CD4-positive, alpha-beta T cell (primary cell): ENCODE measurements at regions not wholly inside any gene's neighbourhood (a gene's known extent, or its start where the extent isn't known, plus 50 kb on each side); places are given as distances from the start of the nearest gene placed in this dataset.
"Not testable (repeated sequence)": the region's sequence is repeated elsewhere in the genome, so short reads cannot be mapped to it uniquely, and the experiment has no call there.

ENCODE experiments used
- ATAC-seq: fragments of 200-7000 bp; cut with Tn5 transposase; one replicate; pipeline ENCODE4 v1.10.0; 2022; ENCODE audit warnings: mild to moderate bottlenecking; ENCODE audit not compliant: poor library complexity
- CTCF ChIA-PET: fragments of 350-600 bp; sonication (Branson Sonifier 250); formaldehyde crosslinking; loops from one replicate; lab custom pipeline; 2021; ENCODE audit warnings: antibody characterized with exemption, inconsistent platforms; lab: Charles Lee
- POLR2A ChIA-PET: fragments of 350-600 bp; sonication (Branson Sonifier 250); formaldehyde crosslinking; loops from one replicate; lab custom pipeline; 2021; ENCODE audit warnings: antibody characterized with exemption, inconsistent platforms; lab: Charles Lee
- DNase-seq, 14 experiments: peaks; one replicate each; pipeline ENCODE4 v3.0.0-alpha.2; 2013 to 2020; ENCODE audit warnings: mixed read lengths in 2 of 14
- H3K27ac ChIP-seq, 2 donors: one replicate each; pipeline versions ENCODE4 v1.5.1 to v1.7.0; 2013; ENCODE audit warnings: low read length in 2 of 2, low read depth in 1 of 2, mild to moderate bottlenecking in 1 of 2
- H3K27me3 ChIP-seq, 2 experiments: 1 replicate in 1 of 2; 2 replicates in 1 of 2; pipeline versions ENCODE4 v1.6.1 to v1.7.0; 2013; ENCODE audit warnings: low read length in 2 of 2, control low read depth in 1 of 2, mild to moderate bottlenecking in 1 of 2, moderate library complexity in 1 of 2; ENCODE audit not compliant: insufficient read depth in 2 of 2, control insufficient read depth in 1 of 2
- H3K36me3 ChIP-seq: one replicate; pipeline ENCODE4 v1.6.1; 2013; ENCODE audit warnings: low read length, control low read depth; ENCODE audit not compliant: insufficient read depth
- H3K4me1 ChIP-seq: one replicate; pipeline ENCODE4 v1.6.1; 2013; ENCODE audit warnings: low read length, control low read depth; ENCODE audit not compliant: insufficient read depth
- H3K4me3 ChIP-seq: one replicate; pipeline ENCODE4 v1.5.1; 2013; ENCODE audit warnings: mild to moderate bottlenecking, low read length, moderate library complexity
- H3K9me3 ChIP-seq, 2 experiments: 1 replicate in 1 of 2; 2 replicates in 1 of 2; pipeline versions ENCODE4 v1.6.1 to v1.7.0; 2013; ENCODE audit warnings: low read length in 2 of 2, mild to moderate bottlenecking in 2 of 2, control low read depth in 1 of 2, moderate library complexity in 1 of 2; ENCODE audit not compliant: control insufficient read depth in 1 of 2, insufficient read depth in 1 of 2
- H3K27ac Mint-ChIP-seq: one replicate; pipeline ENCODE4 v1.8.0; 2020; ENCODE audit warnings: mixed read lengths
- H3K27me3 Mint-ChIP-seq: one replicate; pipeline ENCODE4 v1.8.0; 2021; ENCODE audit warnings: mixed read lengths
- H3K36me3 Mint-ChIP-seq: one replicate; pipeline ENCODE4 v1.8.0; 2021; ENCODE audit warnings: low read depth, mixed read lengths
- H3K4me1 Mint-ChIP-seq: one replicate; pipeline ENCODE4 v1.8.0; 2021; ENCODE audit warnings: low read depth, mixed read lengths
- H3K4me3 Mint-ChIP-seq: one replicate; pipeline ENCODE4 v1.8.0; 2020; ENCODE audit warnings: mild to moderate bottlenecking, mixed read lengths
- H3K9me3 Mint-ChIP-seq: one replicate; pipeline ENCODE4 v1.8.0; 2020; ENCODE audit warnings: mixed read lengths
- CTCF ChIP-seq: fragments of 200-600 bp; IDR thresholded peaks from one replicate; pipeline ENCODE4 v1.8.0; 2022; ENCODE audit warnings: antibody characterized with exemption, mild to moderate bottlenecking
- intact Hi-C, 2 experiments: fragments of 100-400 bp; cut with DNase I in 1 of 2; cut with micrococcal nuclease in 1 of 2; formaldehyde crosslinking; loops; one replicate each; pipeline versions ENCODE4 v1.15.1 to v1.9.0; 2023 to 2025; cut with DNase I, micrococcal nuclease

- Histone ChIP-seq H3K36me3 (no peaks in the 10 kb centered on the region), H3K9me3 (no peaks in the 10 kb centered on the region), H3K4me3 (no peak overlapping the region), H3K4me1 (no peaks in the 10 kb centered on the region), H3K27me3 (no peaks in the 10 kb centered on the region), H3K27ac (no peak overlapping the region)
- H3K36me3 Mint-ChIP-seq: no peaks in the 10 kb centered on the region
- DNase-seq: peak in 1 of 14 experiments; percentile 4
- no peak for TF ChIP-seq CTCF
- H3K9me3 Mint-ChIP-seq: peaks cover 9% of the 10 kb centered on the region
- no peak for ATAC-seq
- no peak overlapping the region for H3K27ac Mint-ChIP-seq
- no peaks in the 10 kb centered on the region for H3K27me3 Mint-ChIP-seq
- ChIA-PET POLR2A (no interaction called here), CTCF (no interaction called here)
- intact Hi-C loops: no loop called here
- no peak overlapping the region for H3K4me3 Mint-ChIP-seq
- no peaks in the 10 kb centered on the region for H3K4me1 Mint-ChIP-seq
Observed at GRCh38 chr5:17748941-17749340, 114.7 kb downstream of the TAF11L14 start.

- H3K4me1 Mint-ChIP-seq, intact Hi-C loops, H3K27ac ChIP-seq, H3K27me3 ChIP-seq, H3K36me3 ChIP-seq, H3K4me1 ChIP-seq, H3K27ac Mint-ChIP-seq, H3K4me3 ChIP-seq, POLR2A ChIA-PET, DNase-seq, H3K27me3 Mint-ChIP-seq, CTCF ChIA-PET, ATAC-seq, H3K9me3 ChIP-seq, H3K36me3 Mint-ChIP-seq, H3K4me3 Mint-ChIP-seq: not testable (repeated sequence)
- H3K9me3 Mint-ChIP-seq: peaks cover 11% of the 10 kb centered on the region
Observed at GRCh38 chr5:17755406-17755805, 121.1 kb downstream of the TAF11L14 start.

GRCh38 chr5:17761326-17761725 is 127.1 kb downstream of the TAF11L14 start:
- POLR2A ChIA-PET: no interaction called here
- Mint-ChIP-seq H3K4me3 (no peak overlapping the region), H3K9me3 (peaks cover 13% of the 10 kb centered on the region), H3K36me3 (no peaks in the 10 kb centered on the region), H3K27me3 (no peaks in the 10 kb centered on the region), H3K4me1 (no peaks in the 10 kb centered on the region), H3K27ac (no peak overlapping the region)
- H3K4me3 ChIP-seq: no peak overlapping the region
- H3K36me3 ChIP-seq: no peaks in the 10 kb centered on the region
- ATAC-seq: no peak
- intact Hi-C loops: no loop called here
- DNase-seq: no peak
- CTCF ChIA-PET: no interaction called here
- TF ChIP-seq CTCF: no peak
- H3K9me3 ChIP-seq: peaks cover 0 to 3% of the 10 kb centered on the region in 2 experiments
- no peak overlapping the region for H3K27ac ChIP-seq
- no peaks in the 10 kb centered on the region for H3K4me1 ChIP-seq
- H3K27me3 ChIP-seq: no peaks in the 10 kb centered on the region

- Mint-ChIP-seq H3K4me3 (no peak overlapping the region), H3K4me1 (no peaks in the 10 kb centered on the region), H3K9me3 (peaks cover 17% of the 10 kb centered on the region), H3K27ac (no peak overlapping the region), H3K27me3 (no peaks in the 10 kb centered on the region), H3K36me3 (no peaks in the 10 kb centered on the region)
- no peaks in the 10 kb centered on the region for H3K27me3 ChIP-seq
- no peak overlapping the region for H3K4me3 ChIP-seq
- no peak for DNase-seq
- TF ChIP-seq CTCF: no peak
- no peaks in the 10 kb centered on the region for H3K36me3 ChIP-seq
- CTCF ChIA-PET: no interaction called here
- POLR2A ChIA-PET: no interaction called here
- no peaks in the 10 kb centered on the region for H3K4me1 ChIP-seq
- peaks cover 0 to 3% of the 10 kb centered on the region in 2 experiments for H3K9me3 ChIP-seq
- ATAC-seq: no peak
- no peak overlapping the region for H3K27ac ChIP-seq
- intact Hi-C loops: no loop called here
Observed at GRCh38 chr5:17763301-17763700, 129.0 kb downstream of the TAF11L14 start.
